OCI-LY1 (cell line): ENCODE measurements at regions not wholly inside any gene's neighbourhood (a gene's known extent, or its start where the extent isn't known, plus 50 kb on each side); places are given as distances from the start of the nearest gene placed in this dataset.

Experiments used
- EZH2 ChIP-seq: fragments of 200-600 bp; sonication (generic), shearing (Covaris generic); IDR thresholded peaks from 2 replicates; pipeline ENCODE4 v1.8.0; 2017; ENCODE audit warnings: borderline replicate concordance, mixed run types, mild to moderate bottlenecking, antibody characterized with exemption, low read length, moderate library complexity, mixed read lengths
- TF ChIP-seq, protein P1 (sequence below): fragments of 200-600 bp; sonication (generic), shearing (Covaris generic); IDR thresholded peaks from 2 replicates; pipeline ENCODE4 v1.5.1; 2017; ENCODE audit warnings: mild to moderate bottlenecking, antibody characterized with exemption, low read length, moderate library complexity, mixed read lengths

DNA sequence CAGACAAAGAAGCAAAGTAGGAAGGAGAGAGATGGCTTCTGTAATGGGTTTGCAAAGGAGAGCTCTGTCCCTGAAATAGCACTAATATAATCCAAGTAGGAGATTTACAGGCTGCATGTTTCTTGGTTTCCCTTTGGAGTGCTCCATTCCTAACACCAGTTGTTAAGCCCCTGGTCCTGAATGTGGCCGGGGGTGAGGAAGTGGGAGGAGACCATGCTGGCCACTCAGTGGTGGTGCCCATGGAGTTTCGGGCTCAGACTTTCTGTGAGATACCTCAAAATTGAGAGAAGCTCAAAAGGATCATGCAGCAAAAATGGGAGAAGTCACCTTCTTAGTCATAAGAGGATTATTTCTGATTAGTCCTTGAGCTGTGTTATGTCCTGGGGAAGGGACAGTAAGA lies 88.5 kb downstream of the DAD1 start:
- TF ChIP-seq, protein P1, sequence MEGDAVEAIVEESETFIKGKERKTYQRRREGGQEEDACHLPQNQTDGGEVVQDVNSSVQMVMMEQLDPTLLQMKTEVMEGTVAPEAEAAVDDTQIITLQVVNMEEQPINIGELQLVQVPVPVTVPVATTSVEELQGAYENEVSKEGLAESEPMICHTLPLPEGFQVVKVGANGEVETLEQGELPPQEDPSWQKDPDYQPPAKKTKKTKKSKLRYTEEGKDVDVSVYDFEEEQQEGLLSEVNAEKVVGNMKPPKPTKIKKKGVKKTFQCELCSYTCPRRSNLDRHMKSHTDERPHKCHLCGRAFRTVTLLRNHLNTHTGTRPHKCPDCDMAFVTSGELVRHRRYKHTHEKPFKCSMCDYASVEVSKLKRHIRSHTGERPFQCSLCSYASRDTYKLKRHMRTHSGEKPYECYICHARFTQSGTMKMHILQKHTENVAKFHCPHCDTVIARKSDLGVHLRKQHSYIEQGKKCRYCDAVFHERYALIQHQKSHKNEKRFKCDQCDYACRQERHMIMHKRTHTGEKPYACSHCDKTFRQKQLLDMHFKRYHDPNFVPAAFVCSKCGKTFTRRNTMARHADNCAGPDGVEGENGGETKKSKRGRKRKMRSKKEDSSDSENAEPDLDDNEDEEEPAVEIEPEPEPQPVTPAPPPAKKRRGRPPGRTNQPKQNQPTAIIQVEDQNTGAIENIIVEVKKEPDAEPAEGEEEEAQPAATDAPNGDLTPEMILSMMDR = no peak
- TF ChIP-seq EZH2 = no peak
